Fibroblast of mammary gland (primary cell): ENCODE measurements at regions not wholly inside any gene's neighbourhood (a gene's known extent, or its start where the extent isn't known, plus 50 kb on each side); places are given as distances from the start of the nearest gene placed in this dataset.

Source experiments
- DNase-seq: peaks from one replicate; pipeline ENCODE4 v3.0.0-alpha.2; 2010; ENCODE audit warnings: low read depth
- H3K4me3 ChIP-seq: 2 replicates; pipeline ENCODE4 v1.5.1; 2011; ENCODE audit warnings: low read depth, mild to moderate bottlenecking, low read length, moderate library complexity; ENCODE audit not compliant: control insufficient read depth
- TF ChIP-seq, protein P1 (sequence below): conservative IDR thresholded peaks from 2 replicates; pipeline ENCODE4 v1.5.1; 2011; ENCODE audit warnings: low read depth, low read length, inconsistent platforms; ENCODE audit not compliant: control insufficient read depth, insufficient read depth

DNA sequence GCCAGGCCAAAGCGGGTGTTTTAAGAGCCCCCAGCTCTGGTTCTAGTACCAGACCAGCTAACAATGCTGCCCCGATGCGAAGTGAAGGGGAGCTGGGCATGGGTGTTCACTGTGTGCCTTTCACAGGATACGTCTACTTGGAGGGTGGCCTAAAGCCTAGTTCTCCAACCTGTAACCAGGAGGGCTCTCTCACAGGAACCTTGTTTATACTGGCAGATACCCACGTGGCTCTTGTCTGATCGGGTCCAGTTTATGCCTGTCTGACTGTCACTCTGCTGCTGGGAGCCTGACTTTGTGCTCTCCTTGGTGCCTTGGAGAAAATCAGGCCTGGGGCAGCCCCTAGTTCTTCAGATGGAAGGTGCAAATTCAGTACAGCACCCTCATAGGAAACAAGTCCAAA, 60.2 kb upstream of the RNF144B start:
- no peak for DNase-seq

DNA sequence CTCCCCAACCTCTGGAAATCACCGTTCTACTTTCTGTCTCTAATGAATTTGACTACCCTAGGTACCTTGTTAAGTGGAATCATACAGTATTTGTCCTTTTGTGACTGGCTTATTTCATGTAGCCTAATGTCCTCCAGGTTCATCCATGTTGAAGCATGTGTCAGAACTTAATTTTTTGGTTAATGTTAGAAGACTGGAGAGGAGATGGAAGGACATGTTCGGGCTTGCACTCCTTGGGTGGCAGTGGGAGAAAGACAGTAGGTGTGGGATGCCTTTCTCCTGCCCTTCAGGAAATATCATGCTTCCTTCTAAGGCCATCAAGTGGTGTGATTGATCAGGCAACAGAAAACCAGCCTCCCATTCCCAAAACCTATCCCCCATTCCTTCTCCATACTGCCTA, 61.1 kb upstream of the RNF144B start:
- TF ChIP-seq, protein P1, sequence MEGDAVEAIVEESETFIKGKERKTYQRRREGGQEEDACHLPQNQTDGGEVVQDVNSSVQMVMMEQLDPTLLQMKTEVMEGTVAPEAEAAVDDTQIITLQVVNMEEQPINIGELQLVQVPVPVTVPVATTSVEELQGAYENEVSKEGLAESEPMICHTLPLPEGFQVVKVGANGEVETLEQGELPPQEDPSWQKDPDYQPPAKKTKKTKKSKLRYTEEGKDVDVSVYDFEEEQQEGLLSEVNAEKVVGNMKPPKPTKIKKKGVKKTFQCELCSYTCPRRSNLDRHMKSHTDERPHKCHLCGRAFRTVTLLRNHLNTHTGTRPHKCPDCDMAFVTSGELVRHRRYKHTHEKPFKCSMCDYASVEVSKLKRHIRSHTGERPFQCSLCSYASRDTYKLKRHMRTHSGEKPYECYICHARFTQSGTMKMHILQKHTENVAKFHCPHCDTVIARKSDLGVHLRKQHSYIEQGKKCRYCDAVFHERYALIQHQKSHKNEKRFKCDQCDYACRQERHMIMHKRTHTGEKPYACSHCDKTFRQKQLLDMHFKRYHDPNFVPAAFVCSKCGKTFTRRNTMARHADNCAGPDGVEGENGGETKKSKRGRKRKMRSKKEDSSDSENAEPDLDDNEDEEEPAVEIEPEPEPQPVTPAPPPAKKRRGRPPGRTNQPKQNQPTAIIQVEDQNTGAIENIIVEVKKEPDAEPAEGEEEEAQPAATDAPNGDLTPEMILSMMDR = no peak
- H3K4me3 ChIP-seq = no peak overlapping the region
- DNase-seq = no peak

More for the DNA sequence above, 60.2 kb upstream of the RNF144B start:
- no peak overlapping the region for H3K4me3 ChIP-seq
- TF ChIP-seq, protein P1 = no peak

DNA sequence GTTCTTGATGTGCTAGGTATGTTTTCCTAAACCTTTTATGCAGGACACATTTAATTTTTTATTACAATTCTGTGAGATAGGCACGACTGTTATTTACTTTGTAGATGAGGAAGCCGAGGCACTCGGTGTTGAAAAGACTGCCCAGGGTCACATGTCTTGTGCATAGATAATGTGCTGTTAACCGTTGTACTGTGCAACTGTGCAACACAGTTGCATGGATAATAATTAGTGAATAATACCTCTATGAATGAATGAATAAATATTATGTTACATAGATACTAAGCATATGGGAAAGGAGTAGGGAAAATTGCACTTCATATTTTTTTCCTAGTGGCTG, 60.3 kb upstream of the DEK start:
- DNase-seq = no peak
- TF ChIP-seq, protein P1 = no peak
- H3K4me3 ChIP-seq = no peak overlapping the region

DNA sequence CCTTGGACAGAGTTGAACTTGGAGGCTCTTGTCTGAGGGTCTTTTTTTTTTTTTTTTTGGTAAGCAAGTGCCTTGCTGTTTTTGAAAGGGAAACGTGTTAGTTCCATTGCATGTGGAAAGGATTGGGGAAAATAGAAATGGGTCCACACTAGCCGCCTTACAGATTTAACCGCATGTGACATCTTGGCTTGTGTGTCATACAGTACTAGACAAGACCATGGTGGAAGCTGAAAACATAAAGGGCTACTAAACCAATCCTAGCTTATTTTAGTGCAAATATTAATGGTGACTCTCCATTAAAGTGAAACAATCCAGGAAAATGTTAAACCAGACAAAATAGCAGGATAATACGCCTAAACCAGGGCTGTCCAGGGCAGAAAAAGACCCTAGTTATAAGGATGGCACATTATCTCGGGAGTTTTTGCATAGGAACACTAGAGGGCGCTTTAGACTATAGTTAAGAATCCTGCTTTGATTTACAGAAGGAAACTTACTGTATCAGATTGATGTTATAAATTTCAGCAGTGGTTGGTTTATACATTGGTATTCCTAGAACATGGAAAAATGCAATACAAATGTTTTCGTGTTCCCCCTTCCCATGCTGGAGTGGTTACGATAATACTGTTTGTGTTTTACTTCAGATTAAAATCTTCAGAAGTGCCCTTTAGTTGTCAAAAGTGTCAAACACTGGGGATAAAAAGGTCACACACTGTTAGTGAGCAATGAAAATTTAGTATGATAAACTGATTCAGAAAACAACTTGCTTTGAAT, 59.8 kb upstream of the DEK start:
- DNase-seq = peak; percentile 57

DNA sequence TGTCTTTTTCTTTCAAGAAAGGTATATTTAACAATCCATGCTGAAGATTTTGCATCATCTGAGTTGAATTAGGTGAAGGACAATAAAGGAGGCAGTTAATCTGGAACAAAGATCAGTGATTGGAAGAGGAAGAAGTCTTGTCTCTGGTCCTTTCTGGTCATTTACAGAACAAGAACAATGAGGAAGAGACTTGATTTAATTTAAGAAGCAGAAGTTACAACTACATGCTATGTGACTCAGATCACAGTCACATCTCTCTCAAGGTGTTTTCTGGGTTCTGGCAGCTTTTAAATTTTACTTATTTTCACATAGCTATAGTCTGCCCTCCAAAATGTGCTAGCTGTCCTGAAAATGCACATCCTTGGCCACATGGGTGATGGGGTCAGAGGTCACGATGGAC, 53.5 kb upstream of the DEK start:
- TF ChIP-seq, protein P1 = no peak
- no peak for DNase-seq
- H3K4me3 ChIP-seq = no peak overlapping the region

More for the DNA sequence above, 59.8 kb upstream of the DEK start:
- TF ChIP-seq, protein P1 = peak; percentile 68
- no peak overlapping the region for H3K4me3 ChIP-seq

DNA sequence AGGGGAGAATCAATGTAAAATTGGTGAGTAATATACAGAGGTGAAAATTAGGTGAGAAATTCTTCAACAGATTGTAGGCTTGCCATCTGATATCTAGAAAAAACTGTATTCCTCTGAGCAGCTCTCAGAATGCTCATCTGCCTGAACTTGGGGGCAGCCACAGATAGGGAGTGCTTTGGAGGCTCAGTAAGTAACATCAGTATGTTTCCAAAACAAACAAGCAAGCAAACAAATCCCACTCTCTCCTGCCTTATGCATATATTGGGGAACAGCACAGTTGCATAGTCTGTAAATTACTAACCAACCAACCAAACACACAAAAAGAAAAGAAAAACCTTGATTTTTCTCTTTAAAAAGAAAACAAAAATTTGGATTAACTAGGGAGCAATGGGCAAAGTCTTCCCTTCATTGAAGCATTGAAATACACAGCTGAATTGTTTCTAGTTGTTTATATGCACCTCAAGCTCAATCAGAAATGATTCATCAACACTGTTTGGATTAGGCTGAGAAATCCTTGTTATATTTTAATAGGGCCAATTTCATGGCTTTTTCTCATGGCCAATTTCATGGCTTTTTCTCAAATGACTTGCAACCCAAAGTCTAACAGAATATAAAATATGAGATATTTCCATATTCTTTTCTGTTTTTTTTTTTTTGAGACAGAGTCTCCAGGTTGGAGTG, 50.1 kb upstream of the DEK start:
- TF ChIP-seq, protein P1 = no peak
- no peak for DNase-seq
- no peak overlapping the region for H3K4me3 ChIP-seq
